ENCODE measurements at regions not wholly inside any gene's neighbourhood (a gene's known extent, or its start where the extent isn't known, plus 50 kb on each side); places are given as distances from the start of the nearest gene placed in this dataset.

DNA sequence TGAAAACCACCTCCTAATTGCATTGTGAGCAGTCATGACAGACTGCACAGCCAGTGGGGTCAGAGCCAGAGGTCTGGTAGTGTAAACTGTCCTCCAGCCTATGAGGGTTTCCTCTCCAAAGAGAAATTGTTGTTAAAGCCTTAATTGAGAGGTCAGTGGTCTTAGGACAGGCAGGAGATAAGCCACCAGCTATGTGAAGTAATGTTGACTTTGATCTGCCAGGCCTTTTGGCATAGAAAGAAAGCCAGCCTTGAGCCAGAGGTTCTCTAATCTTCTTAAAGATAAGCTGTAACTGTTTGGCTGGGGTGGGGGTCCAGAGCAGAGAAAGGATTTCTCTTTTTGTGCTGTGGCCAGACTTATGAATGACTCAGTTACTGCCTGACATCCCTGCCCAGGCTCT, 248.4 kb downstream of the WDR11 start:
- no peak for DNase-seq (ENCODE audit: low spot score)

DNA sequence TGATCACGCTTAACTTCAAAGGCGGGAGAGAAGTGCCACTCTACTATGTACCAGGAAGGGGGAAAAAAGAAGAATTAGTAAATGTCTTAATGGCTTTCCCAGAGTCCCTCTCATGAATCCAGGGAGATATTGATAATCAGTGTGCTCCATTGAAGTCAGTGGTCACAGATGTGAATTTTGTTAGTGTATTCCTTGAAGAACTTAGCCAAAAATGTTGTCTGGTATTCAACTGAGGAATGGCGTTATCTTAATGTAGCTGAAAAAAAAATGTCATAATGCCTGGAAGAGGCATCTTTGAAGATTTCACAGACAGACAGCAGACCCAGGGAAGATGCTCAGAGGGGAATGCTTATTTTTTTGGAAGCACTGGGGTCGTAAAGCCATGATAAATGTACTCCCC, 250.4 kb downstream of the WDR11 start:
- DNase-seq (ENCODE audit: low spot score): no peak

- DNase-seq (ENCODE audit: low spot score): no peak
Observed at GRCh38 chr10:121102706-121103105, 251.5 kb downstream of the WDR11 start.

DNA sequence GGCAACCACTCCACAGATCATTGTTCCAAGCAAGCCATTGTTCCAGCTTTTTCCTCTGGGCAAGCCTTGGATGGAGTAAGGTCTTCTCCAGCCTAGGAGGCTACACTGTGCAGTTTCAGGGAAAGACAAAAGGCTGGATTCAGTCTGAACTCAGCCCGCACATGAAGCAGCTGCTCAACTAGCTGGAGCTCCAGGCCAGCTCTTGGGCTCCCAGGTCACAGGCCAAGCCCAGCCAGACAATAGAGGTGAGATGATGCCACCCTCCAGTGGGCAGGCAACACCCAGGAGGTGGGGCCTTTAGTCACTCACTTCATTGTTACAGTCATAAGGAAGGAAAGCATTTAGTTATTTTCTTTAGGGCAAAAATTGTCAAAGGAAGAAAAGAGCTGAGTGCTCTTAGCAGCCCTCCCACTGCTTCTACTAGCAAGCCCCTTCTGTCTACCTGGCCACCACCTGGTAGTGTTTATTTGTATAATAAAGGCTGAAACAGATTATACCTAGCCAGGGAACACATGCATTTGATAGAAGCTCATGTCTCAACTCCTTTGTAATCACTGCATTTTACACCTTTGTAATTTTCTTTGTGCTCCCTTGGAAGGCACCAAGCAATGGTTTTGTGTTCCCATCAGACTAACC, 253.4 kb downstream of the WDR11 start:
- DNase-seq (ENCODE audit: low spot score): no peak

- DNase-seq (ENCODE audit: low spot score): no peak
Observed at GRCh38 chr10:121106611-121107010, 255.4 kb downstream of the WDR11 start.

DNA sequence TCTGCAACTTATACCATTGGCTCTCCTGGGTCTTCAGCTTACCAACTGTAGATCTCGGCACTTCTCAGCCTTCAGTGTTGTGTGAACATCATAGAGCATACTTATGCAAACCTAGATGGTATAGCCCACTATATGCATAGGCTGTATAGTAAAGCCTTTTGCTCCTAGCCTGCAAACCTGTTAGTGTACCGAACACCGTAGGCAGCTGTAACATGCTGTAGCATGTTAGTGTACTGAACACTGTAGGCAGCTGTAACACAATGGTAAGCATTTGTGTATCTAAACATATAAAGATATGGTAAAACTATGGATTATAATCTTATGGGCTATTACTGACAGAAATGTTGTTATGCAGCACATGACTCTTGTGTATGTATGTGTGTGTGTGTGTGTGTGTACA, 256.9 kb downstream of the WDR11 start:
- DNase-seq (ENCODE audit: low spot score): no peak

- DNase-seq (ENCODE audit: low spot score): no peak
Observed at GRCh38 chr10:121110369-121110768, 259.2 kb downstream of the WDR11 start.

DNA sequence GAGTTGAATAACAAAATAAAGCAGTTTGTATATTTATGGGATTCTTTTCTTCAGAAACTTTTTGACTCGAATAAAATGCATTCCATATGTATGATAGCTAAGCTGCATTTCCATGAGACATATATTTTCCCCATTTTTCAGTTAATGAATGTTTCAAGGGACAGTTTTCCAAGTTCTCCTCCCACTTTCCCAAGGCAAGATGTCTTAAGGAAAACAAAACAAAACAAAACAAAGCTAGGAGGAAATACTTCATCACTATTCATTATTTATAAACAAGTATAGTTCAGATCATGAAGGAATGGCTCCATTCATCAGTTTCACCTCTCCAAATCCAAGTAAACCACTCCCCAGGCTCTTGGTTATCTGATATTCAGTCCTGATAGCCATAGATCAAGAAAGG, 261.0 kb downstream of the WDR11 start:
- DNase-seq (ENCODE audit: low spot score): no peak

GRCh38 chr10:121112579-121113384, 261.6 kb downstream of the WDR11 start:
- DNase-seq (ENCODE audit: low spot score): no peak

- no peak for DNase-seq (ENCODE audit: low spot score)
Observed at GRCh38 chr10:121113385-121113696, 262.2 kb downstream of the WDR11 start.

GRCh38 chr10:121113911-121114310, 262.7 kb downstream of the WDR11 start:
- no peak for DNase-seq (ENCODE audit: low spot score)

DNA sequence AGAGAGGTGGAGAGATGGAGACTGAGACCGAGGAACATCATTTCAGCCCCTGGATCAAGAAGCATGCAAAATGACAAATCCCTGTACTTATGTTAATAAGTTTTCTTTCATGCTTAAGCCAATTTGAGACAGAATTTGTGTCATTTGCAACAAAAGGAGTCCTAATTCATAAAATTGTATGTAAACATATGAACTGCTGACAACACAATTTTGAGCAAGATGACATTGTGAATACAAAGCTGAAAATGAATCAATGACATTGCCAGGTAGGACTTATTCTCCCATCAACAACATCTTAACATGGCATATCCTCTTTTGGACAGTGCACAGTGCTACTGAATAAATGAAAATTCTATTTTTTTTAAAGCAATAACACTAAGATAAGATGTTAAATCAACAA, 264.0 kb downstream of the WDR11 start:
- DNase-seq (ENCODE audit: low spot score): no peak

GRCh38 chr10:121121462-121121861, 270.3 kb downstream of the WDR11 start:
- DNase-seq (ENCODE audit: low spot score): no peak

- no peak for DNase-seq (ENCODE audit: low spot score)
Observed at GRCh38 chr10:121127151-121127906, 276.2 kb downstream of the WDR11 start.

DNA sequence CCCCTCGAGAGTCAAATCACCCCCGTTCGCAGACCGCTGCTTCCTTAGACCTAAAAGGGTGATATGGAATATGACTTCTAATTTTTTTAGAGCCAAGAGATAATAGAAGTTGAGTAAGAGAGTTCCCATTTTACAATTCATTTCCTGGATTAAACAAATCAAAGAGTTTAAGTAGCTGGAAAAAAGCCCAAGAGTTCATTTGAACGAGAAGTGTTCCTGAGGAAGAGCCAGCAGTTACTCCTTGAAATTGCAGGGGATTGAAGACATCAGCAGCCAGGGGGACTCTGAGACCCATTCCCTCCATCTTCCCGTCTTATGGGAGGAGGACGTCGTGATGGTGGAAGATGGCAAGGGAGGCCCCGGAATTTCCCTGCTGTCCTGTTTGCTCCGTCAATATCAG, 277.0 kb downstream of the WDR11 start:
- no peak for DNase-seq (ENCODE audit: low spot score)

DNA sequence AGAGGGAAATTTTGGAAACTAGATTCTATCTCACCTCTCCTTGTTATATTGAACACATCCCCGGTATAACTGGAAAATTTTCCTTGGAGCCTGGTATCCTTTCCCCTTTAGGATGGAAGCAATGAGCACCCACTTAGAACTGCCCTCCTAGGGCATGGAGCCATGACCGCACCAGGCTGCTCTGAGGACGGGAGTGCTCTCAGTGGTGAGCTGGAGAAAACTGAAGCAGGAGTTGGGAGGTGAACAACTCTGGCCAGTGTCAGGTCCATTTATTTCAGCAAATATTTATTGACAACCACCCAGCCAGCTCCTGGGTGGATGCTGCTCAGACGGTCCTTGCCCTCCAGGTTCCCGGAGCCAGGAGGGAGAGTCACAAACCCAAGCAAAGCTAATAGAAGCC, 278.1 kb downstream of the WDR11 start:
- DNase-seq (ENCODE audit: low spot score): no peak

GRCh38 chr10:121130382-121130781, 279.2 kb downstream of the WDR11 start:
- no peak for DNase-seq (ENCODE audit: low spot score)

GRCh38 chr10:121131014-121131413, 279.9 kb downstream of the WDR11 start:
- no peak for DNase-seq (ENCODE audit: low spot score)

GRCh38 chr10:121131426-121132265, 280.5 kb downstream of the WDR11 start:
- DNase-seq (ENCODE audit: low spot score): no peak

GRCh38 chr10:121132273-121132672, 281.1 kb downstream of the WDR11 start:
- DNase-seq (ENCODE audit: low spot score): no peak

DNA sequence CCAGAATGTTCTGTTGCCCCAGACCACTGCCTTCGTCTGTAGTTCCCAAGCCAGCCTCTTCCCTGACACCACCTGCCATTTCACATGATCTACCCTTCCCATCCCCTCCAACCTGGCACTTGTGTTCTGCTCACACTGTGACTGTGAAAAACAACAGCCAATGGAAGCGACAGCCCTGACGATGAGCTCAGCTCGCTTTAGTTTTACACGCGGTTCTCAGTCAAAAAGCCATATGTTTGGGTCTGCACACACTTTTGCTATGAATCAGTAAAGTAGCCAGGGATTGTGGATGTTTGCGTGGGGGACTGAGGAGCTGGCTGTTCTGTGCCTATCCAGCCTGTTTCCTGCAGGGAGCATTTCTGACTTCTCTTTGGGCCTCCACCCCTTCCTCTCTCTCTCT, 282.7 kb downstream of the WDR11 start:
- DNase-seq (ENCODE audit: low spot score): no peak

GRCh38 chr10:121134711-121135110, 283.5 kb downstream of the WDR11 start:
- DNase-seq (ENCODE audit: low spot score): no peak

All from germinal center (tissue), 1 donor.